Chondrocyte (in vitro differentiated cells): ENCODE measurements at regions not wholly inside any gene's neighbourhood (a gene's known extent, or its start where the extent isn't known, plus 50 kb on each side); places are given as distances from the start of the nearest gene placed in this dataset.

ENCODE experiments used
- DNase-seq: peaks from one replicate; pipeline ENCODE4 v3.0.0; 2021; ENCODE audit warnings: mixed read lengths, low spot score
- H3K27ac Mint-ChIP-seq: one replicate; pipeline ENCODE4 v1.8.0; 2021; ENCODE audit warnings: mild to moderate bottlenecking, moderate library complexity, mixed read lengths; ENCODE audit not compliant: unreplicated experiment
- H3K27me3 Mint-ChIP-seq: 2 replicates; pipeline ENCODE4 v1.8.0; 2021; ENCODE audit warnings: low read depth, mixed read lengths
- H3K36me3 Mint-ChIP-seq: 2 replicates; pipeline ENCODE4 v1.8.0; 2021; ENCODE audit warnings: low read depth, mixed read lengths
- H3K4me1 Mint-ChIP-seq: 2 replicates; pipeline ENCODE4 v1.8.0; 2021; ENCODE audit warnings: low read depth, mild to moderate bottlenecking, mixed read lengths
- H3K4me3 Mint-ChIP-seq: one replicate; pipeline ENCODE4 v1.8.0; 2021; ENCODE audit warnings: mild to moderate bottlenecking, moderate library complexity, mixed read lengths; ENCODE audit not compliant: unreplicated experiment
- H3K9me3 Mint-ChIP-seq: 2 replicates; pipeline ENCODE4 v1.8.0; 2021; ENCODE audit warnings: low read depth, mixed read lengths
- CTCF ChIP-seq: fragments of 200-600 bp; sonication (generic); IDR thresholded peaks from 2 replicates; pipeline ENCODE4 v1.5.0; 2021; ENCODE audit warnings: antibody characterized with exemption, mild to moderate bottlenecking, moderate library complexity

DNA sequence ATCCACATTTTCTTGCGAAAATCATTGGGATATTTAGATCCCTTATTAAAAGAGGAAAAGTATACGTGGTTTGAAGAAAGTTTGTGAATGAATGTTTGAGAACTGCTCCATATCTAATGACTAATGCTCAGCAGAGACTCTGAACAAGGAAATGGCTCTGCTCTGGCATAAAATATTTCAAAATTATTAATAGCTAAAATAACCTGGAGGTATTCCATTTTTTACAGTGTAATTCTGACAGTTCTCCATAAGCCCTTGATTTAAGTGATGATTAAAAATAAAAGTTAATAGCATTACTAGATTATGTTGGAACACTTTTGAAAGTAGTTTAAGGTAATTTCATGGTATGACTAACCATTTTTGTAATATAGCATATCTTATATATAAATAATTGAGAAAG, 1276.9 kb upstream of the TENM3 start:
- no peak overlapping the region for H3K4me3 Mint-ChIP-seq
- DNase-seq = no peak
- H3K36me3 Mint-ChIP-seq = no peaks in the 10 kb centered on the region
- H3K4me1 Mint-ChIP-seq = no peaks in the 10 kb centered on the region
- no peaks in the 10 kb centered on the region for H3K27me3 Mint-ChIP-seq
- no peak overlapping the region for H3K27ac Mint-ChIP-seq
- no peak for TF ChIP-seq CTCF
- H3K9me3 Mint-ChIP-seq = peaks cover 3% of the 10 kb centered on the region

- no peak overlapping the region for H3K4me3 Mint-ChIP-seq
- DNase-seq = no peak
- no peaks in the 10 kb centered on the region for H3K36me3 Mint-ChIP-seq
- H3K9me3 Mint-ChIP-seq = peaks cover 3% of the 10 kb centered on the region
- peaks cover 1% of the 10 kb centered on the region for H3K27me3 Mint-ChIP-seq
- H3K4me1 Mint-ChIP-seq = no peaks in the 10 kb centered on the region
- TF ChIP-seq CTCF = no peak
- H3K27ac Mint-ChIP-seq = no peak overlapping the region
Measured at GRCh38 chr4:180967936-180968335, 1275.3 kb upstream of the TENM3 start.

DNA sequence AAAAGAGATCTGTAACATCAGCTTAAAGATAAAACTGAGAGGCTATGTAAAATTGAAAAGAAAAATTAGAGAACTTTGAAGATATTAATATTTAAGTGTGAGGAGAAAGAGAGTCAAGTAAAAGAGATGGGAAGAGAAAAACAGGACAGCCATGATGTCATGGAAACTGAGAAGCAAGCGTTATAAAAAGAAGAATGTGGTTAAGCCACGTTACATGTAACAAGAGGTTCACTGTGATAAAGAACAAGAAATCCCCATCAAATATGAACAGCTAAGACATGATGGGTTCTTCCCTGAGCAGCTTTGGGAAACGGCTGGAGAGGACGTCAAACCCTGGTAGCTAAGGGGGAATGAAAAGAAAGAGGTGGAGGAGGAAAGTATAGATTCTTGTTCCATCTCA, 1269.3 kb upstream of the TENM3 start:
- no peak for DNase-seq
- H3K4me1 Mint-ChIP-seq = no peaks in the 10 kb centered on the region

DNA sequence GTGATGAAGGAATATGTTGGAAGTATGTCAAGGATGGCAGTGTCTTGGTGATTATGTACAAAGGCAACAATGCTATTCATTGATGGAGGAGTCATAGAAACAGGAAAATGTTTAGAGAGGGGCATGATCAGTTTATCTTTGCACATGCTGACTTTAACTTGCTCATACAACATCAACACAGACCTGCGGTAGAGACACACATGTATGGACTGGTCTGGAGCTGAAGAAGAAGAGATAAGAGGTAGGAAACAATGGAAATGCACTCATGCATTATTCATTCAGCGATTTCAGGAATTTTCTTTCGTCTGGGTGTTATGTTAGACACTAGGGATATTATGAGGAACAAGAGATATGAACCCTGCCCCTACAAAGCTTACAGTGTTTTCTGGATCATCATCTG, 1252.3 kb upstream of the TENM3 start:
- no peaks in the 10 kb centered on the region for H3K9me3 Mint-ChIP-seq

More for the DNA sequence above, 1269.3 kb upstream of the TENM3 start:
- TF ChIP-seq CTCF = no peak
- Mint-ChIP-seq H3K4me3 (no peak overlapping the region), H3K27ac (no peak overlapping the region), H3K36me3 (no peaks in the 10 kb centered on the region), H3K9me3 (peaks cover 3% of the 10 kb centered on the region), H3K27me3 (peaks cover 2% of the 10 kb centered on the region)

GRCh38 chr4:180993244-180993836, 1249.9 kb upstream of the TENM3 start:
- H3K36me3 Mint-ChIP-seq = no peaks in the 10 kb centered on the region
- peaks cover 8% of the 10 kb centered on the region for H3K27me3 Mint-ChIP-seq
- no peak for DNase-seq
- no peaks in the 10 kb centered on the region for H3K4me1 Mint-ChIP-seq
- no peaks in the 10 kb centered on the region for H3K9me3 Mint-ChIP-seq
- TF ChIP-seq CTCF = no peak
- H3K4me3 Mint-ChIP-seq = no peak overlapping the region
- no peak overlapping the region for H3K27ac Mint-ChIP-seq

More for the DNA sequence above, 1252.3 kb upstream of the TENM3 start:
- no peak for TF ChIP-seq CTCF
- DNase-seq = no peak
- no peaks in the 10 kb centered on the region for H3K36me3 Mint-ChIP-seq
- no peak overlapping the region for H3K4me3 Mint-ChIP-seq
- no peaks in the 10 kb centered on the region for H3K4me1 Mint-ChIP-seq
- no peak overlapping the region for H3K27ac Mint-ChIP-seq
- peaks cover 8% of the 10 kb centered on the region for H3K27me3 Mint-ChIP-seq
